Spleen (tissue), 11 donors: ENCODE measurements at regions not wholly inside any gene's neighbourhood (a gene's known extent, or its start where the extent isn't known, plus 50 kb on each side); places are given as distances from the start of the nearest gene placed in this dataset.

Experiments used
- DNase-seq: peaks from one replicate; pipeline ENCODE4 v3.0.0-alpha.2; 2020
- H3K27ac ChIP-seq, 8 donors: fragments of 200-600 bp; sonication (generic) in 7 of 8; 1 replicate in 4 of 8; 2 replicates in 4 of 8; pipeline versions ENCODE4 v1.5.0 to v1.8.0; 2016 to 2021; ENCODE audit warnings: inconsistent platforms in 4 of 8, mild to moderate bottlenecking in 4 of 8, moderate library complexity in 1 of 8
- H3K27me3 ChIP-seq, 7 donors: fragments of 200-600 bp; sonication (generic) in 6 of 7; replicated peaks in 1 of 7; 1 replicate in 4 of 7; 2 replicates in 3 of 7; pipeline versions ENCODE4 v1.5.0 to v1.8.0; 2016 to 2021; ENCODE audit warnings: inconsistent platforms in 3 of 7, mild to moderate bottlenecking in 1 of 7
- H3K36me3 ChIP-seq, 6 donors: fragments of 200-600 bp; sonication (generic) in 5 of 6; 1 replicate in 4 of 6; 2 replicates in 2 of 6; pipeline versions ENCODE4 v1.5.0 to v1.8.0; 2016 to 2021; ENCODE audit warnings: inconsistent platforms in 2 of 6
- H3K4me1 ChIP-seq, 6 donors: fragments of 200-600 bp; sonication (generic) in 5 of 6; 1 replicate in 3 of 6; 2 replicates in 3 of 6; pipeline versions ENCODE4 v1.5.0 to v1.8.0; 2016 to 2021; ENCODE audit warnings: inconsistent platforms in 3 of 6
- H3K4me3 ChIP-seq, 8 donors: fragments of 200-600 bp; sonication (generic) in 7 of 8; 1 replicate in 4 of 8; 2 replicates in 4 of 8; pipeline versions ENCODE4 v1.5.0 to v1.8.0; 2016 to 2021; ENCODE audit warnings: inconsistent platforms in 4 of 8, mild to moderate bottlenecking in 4 of 8, moderate library complexity in 2 of 8
- H3K9me3 ChIP-seq, 8 donors: fragments of 200-600 bp; sonication (generic) in 7 of 8; 1 replicate in 4 of 8; 2 replicates in 4 of 8; pipeline versions ENCODE4 v1.5.0 to v1.8.0; 2016 to 2021; ENCODE audit warnings: inconsistent platforms in 4 of 8
- POLR2A ChIP-seq, 3 donors: fragments of 450-650 bp; IDR thresholded peaks; one replicate each; pipeline ENCODE4 v1.5.1; 2017; ENCODE audit warnings: antibody characterized with exemption in 3 of 3, mild to moderate bottlenecking in 1 of 3
- POLR2AphosphoS5 ChIP-seq, 3 donors: sonication (generic); formaldehyde crosslinking; IDR thresholded peaks; one replicate each; pipeline ENCODE4 v1.5.1; 2017; ENCODE audit warnings: antibody characterized with exemption in 3 of 3
- WGBS, 5 donors: extraction: QIAGEN DNeasy Blood & Tissue Kit in 3 of 5; methylation state at CpG; one replicate each; pipeline versions ENCODE4 v1.1.5 to v1.1.7; 2013 to 2018; 5-methylcytosine and 5-hydroxymethylcytosine counted together
- intact Hi-C: fragments of 100-400 bp; cut with DNase I; formaldehyde crosslinking; loops from one replicate; pipeline ENCODE4 v1.15.0; 2023; ENCODE audit warnings: low total_unique reads
- TF ChIP-seq, protein P1 (sequence below), 11 experiments: fragments of 200-600 bp in 7 of 11; fragments of 450-650 bp in 4 of 11; sonication (generic) in 4 of 11; IDR thresholded peaks in 8 of 11; conservative IDR thresholded peaks in 3 of 11; 1 replicate in 7 of 11; 2 replicates in 4 of 11; pipeline versions ENCODE4 v1.4.0 to v1.8.0; 2016 to 2021; ENCODE audit warnings: antibody characterized with exemption in 11 of 11, inconsistent platforms in 4 of 11, mild to moderate bottlenecking in 1 of 11
- donor health status: healthy with polysubstance abuse.
- donor health status: DM: no; HTN: no; CAD: no; lungs with moderate emphysema.
- donor health status: DM: no; HTN: no; CAD: no.
- donor health status: Bipolar disorder and iron deficiency.
- donor health status: healthy.
- donor health status: DM: no; HTN: no; CAD: no.
- donor health status: DM: yes; HTN: yes; CAD: no.

DNA sequence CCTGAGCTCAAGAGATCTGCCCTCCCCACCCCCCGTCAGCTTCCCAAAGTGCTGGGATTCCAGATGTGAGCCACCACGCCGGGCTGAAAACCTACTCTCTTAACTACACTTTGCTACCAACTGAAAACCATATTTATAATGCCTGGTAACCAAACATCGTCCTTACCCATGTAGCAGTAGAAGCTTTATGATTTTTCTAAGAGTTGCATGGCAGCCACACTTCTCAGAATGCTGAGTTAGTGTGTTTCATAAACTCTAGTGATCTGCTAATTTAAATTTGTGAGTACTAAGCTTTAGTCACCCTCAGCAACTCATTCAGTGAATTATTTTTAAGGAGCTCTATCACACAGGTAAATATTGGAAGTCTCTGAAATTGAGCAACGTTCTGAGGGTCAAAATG is 478.4 kb downstream of the KDM4C start:
- Histone ChIP-seq H3K36me3 (no peaks in the 10 kb centered on the region), H3K27me3 (peaks cover 0 to 1% (median 0%) of the 10 kb centered on the region in 7 donors), H3K27ac (no peak overlapping the region), H3K4me1 (no peaks in the 10 kb centered on the region), H3K9me3 (peaks cover 0 to 14% (median 6%) of the 10 kb centered on the region in 8 donors), H3K4me3 (no peak overlapping the region)
- intact Hi-C loops, result no loop called here
- 70 to 85% (median 82%) methylated on average over 5 of the region's 5 CpGs for WGBS, 5 donors
- no peak for DNase-seq
- TF ChIP-seq, protein P1, sequence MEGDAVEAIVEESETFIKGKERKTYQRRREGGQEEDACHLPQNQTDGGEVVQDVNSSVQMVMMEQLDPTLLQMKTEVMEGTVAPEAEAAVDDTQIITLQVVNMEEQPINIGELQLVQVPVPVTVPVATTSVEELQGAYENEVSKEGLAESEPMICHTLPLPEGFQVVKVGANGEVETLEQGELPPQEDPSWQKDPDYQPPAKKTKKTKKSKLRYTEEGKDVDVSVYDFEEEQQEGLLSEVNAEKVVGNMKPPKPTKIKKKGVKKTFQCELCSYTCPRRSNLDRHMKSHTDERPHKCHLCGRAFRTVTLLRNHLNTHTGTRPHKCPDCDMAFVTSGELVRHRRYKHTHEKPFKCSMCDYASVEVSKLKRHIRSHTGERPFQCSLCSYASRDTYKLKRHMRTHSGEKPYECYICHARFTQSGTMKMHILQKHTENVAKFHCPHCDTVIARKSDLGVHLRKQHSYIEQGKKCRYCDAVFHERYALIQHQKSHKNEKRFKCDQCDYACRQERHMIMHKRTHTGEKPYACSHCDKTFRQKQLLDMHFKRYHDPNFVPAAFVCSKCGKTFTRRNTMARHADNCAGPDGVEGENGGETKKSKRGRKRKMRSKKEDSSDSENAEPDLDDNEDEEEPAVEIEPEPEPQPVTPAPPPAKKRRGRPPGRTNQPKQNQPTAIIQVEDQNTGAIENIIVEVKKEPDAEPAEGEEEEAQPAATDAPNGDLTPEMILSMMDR (IDR thresholded peaks at IDR 0.05 in 8 of 11, conservative IDR thresholded peaks at IDR 0.05 in 3 of 11), result no peak
- TF ChIP-seq POLR2A (IDR thresholded peaks at IDR 0.05), result no peak
- TF ChIP-seq POLR2AphosphoS5 (IDR thresholded peaks at IDR 0.05), result no peak

DNA sequence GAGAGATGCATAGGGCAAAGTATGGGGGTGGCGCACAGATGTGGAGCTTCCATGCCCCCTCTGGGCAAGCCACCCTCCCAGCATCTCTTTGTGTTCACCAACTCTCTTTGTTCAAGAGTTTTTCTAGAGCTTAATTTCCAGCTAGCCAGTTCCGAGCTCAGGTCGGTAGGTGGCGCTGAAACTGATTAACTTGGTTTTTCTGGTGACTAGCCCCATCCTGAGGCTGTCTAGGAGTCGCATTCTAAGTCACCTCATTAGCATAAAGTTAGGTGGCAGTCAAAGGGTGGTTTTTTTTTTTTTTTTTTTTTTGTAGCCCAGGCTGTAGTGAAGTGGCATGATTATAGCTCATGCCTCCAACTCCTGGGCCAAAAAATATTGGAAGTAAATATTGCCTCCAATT is 476.4 kb downstream of the KDM4C start:
- Histone ChIP-seq H3K9me3 (no peaks in the 10 kb centered on the region), H3K27me3 (peaks cover 0 to 13% (median 0%) of the 10 kb centered on the region in 7 donors), H3K4me3 (no peak overlapping the region), H3K4me1 (no peaks in the 10 kb centered on the region), H3K36me3 (no peaks in the 10 kb centered on the region), H3K27ac (no peak overlapping the region)
- WGBS, 5 donors, result 56 to 75% (median 65%) methylated on average over 5 of the region's 5 CpGs
- DNase-seq, result no peak
- TF ChIP-seq, protein P1 (IDR thresholded peaks at IDR 0.05 in 8 of 11, conservative IDR thresholded peaks at IDR 0.05 in 3 of 11), result no peak
- TF ChIP-seq POLR2A (IDR thresholded peaks at IDR 0.05) (no peak), POLR2AphosphoS5 (IDR thresholded peaks at IDR 0.05) (no peak)
- intact Hi-C loops, result no loop called here

DNA sequence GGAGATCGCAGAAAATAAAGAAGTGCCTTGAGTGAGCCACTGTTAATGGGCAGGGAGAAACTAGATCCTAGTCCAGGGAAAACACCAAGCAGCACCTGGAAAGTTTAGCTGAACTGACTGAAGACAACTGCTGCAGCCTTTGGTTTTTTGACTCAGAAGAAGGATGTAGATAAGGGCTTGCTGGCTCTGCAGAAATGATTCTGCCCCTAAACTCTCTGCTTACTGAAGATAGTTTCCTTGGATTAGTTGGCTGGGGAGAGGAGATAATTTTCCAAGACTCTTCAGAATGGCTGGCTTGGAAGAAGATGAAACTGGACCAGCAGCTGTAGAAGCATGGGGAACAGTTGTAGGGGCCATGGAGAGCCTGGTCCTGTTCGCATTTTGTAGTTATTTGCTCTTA is 471.8 kb downstream of the KDM4C start:
- Histone ChIP-seq H3K27ac (no peak overlapping the region), H3K9me3 (no peaks in the 10 kb centered on the region), H3K36me3 (no peaks in the 10 kb centered on the region), H3K27me3 (peaks cover 0 to 13% (median 0%) of the 10 kb centered on the region in 7 donors), H3K4me3 (no peak overlapping the region), H3K4me1 (no peaks in the 10 kb centered on the region)
- intact Hi-C loops, result no loop called here
- WGBS, 5 donors, result 89 to 98% (median 95%) methylated on average over 2 of the region's 2 CpGs
- DNase-seq, result no peak
- TF ChIP-seq, protein P1 (IDR thresholded peaks at IDR 0.05 in 8 of 11, conservative IDR thresholded peaks at IDR 0.05 in 3 of 11), result no peak
- TF ChIP-seq POLR2AphosphoS5 (IDR thresholded peaks at IDR 0.05), result no peak
- no peak for TF ChIP-seq POLR2A (IDR thresholded peaks at IDR 0.05)

DNA sequence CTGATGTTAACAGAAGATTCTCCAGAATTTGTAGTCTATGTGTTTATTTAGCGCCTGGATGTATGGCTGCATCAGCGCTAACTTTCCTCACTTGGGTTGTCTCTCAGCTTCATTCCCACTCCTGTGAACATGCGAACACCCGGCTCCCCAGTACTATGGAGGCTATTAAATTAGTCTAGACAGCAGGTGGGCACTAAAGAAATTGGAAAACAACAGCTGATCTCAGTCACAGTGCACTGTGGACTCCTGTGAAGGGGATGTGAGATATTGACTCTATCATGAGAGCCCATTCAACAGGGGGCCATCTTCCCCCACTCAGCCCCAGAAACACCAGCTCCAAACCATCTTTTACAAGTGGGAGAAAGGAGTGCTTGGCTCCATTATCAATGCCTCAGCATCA is 471.0 kb downstream of the KDM4C start:
- TF ChIP-seq, protein P1 (IDR thresholded peaks at IDR 0.05 in 8 of 11, conservative IDR thresholded peaks at IDR 0.05 in 3 of 11), result no peak
- TF ChIP-seq POLR2A (IDR thresholded peaks at IDR 0.05), result no peak
- no peak for TF ChIP-seq POLR2AphosphoS5 (IDR thresholded peaks at IDR 0.05)
- Histone ChIP-seq H3K27ac (no peak overlapping the region), H3K9me3 (no peaks in the 10 kb centered on the region), H3K4me3 (no peak overlapping the region), H3K36me3 (no peaks in the 10 kb centered on the region), H3K4me1 (no peaks in the 10 kb centered on the region), H3K27me3 (peaks cover 0 to 13% (median 0%) of the 10 kb centered on the region in 7 donors)
- 89 to 95% (median 93%) methylated on average over 4 of the region's 4 CpGs for WGBS, 5 donors
- intact Hi-C loops, result no loop called here
- no peak for DNase-seq
